ENCODE measurements at regions not wholly inside any gene's neighbourhood (a gene's known extent, or its start where the extent isn't known, plus 50 kb on each side); places are given as distances from the start of the nearest gene placed in this dataset.

DNA sequence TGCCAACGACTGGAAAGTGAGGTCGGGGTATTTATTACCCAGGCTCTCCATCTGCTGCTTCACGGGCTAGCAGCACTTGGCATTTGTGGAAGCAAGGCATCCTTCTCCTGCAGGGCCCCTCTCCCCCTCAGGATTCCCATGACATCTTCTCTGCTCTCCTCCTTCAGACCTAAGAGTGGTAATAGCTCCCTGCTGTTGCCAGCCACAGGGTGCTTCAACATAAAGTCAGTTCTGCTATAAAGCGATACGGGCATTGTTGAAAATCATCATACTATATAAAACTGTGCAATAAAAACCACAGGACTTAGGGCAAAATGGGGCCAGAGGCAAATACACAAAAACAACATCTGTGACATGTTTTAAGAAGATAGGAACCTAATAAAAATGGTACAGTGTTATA lies 391.8 kb upstream of the ADAMTS9 start:
- 76% methylated on average over 5 of the region's 5 CpGs for WGBS
- DNase-seq (ENCODE audit: extremely low spot score): no peak
- Histone ChIP-seq H3K27me3 (no peaks in the 10 kb centered on the region), H3K36me3 (no peaks in the 10 kb centered on the region), H3K27ac (replicated peaks in 1 of 4) (no peak overlapping the region), H3K9me3 (no peaks in the 10 kb centered on the region), H3K4me1 (no peaks in the 10 kb centered on the region), H3K4me3 (no peak overlapping the region)
- intact Hi-C loops (cut with DNase I): no loop called here
- no peak for TF ChIP-seq POLR2A (IDR thresholded peaks at IDR 0.05; ENCODE audit: low read depth)
- no peak for TF ChIP-seq POLR2AphosphoS5 (IDR thresholded peaks at IDR 0.05)
- TF ChIP-seq EP300 (IDR thresholded peaks at IDR 0.05): no peak
- TF ChIP-seq, protein P1, sequence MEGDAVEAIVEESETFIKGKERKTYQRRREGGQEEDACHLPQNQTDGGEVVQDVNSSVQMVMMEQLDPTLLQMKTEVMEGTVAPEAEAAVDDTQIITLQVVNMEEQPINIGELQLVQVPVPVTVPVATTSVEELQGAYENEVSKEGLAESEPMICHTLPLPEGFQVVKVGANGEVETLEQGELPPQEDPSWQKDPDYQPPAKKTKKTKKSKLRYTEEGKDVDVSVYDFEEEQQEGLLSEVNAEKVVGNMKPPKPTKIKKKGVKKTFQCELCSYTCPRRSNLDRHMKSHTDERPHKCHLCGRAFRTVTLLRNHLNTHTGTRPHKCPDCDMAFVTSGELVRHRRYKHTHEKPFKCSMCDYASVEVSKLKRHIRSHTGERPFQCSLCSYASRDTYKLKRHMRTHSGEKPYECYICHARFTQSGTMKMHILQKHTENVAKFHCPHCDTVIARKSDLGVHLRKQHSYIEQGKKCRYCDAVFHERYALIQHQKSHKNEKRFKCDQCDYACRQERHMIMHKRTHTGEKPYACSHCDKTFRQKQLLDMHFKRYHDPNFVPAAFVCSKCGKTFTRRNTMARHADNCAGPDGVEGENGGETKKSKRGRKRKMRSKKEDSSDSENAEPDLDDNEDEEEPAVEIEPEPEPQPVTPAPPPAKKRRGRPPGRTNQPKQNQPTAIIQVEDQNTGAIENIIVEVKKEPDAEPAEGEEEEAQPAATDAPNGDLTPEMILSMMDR (IDR thresholded peaks at IDR 0.05): no peak

DNA sequence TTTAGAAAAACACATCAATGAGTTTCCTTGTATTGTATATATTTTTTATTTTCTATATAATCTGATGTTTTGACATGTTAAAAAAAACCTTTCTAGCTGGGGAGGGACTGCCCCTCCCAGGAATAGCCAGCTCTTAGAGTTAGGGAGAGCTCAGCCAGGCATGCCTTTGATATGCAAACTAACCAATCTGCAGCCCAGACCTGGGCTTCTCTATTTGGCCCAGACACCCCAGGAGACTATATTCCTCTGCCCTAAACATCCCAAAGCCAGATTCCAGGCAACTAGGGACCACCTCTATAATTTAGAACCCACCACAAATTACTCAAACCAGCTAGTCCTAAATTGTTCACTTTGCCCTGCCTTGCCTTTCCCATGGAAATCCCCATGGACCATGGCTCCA lies 390.9 kb upstream of the ADAMTS9 start:
- DNase-seq (ENCODE audit: extremely low spot score): no peak
- TF ChIP-seq POLR2A (IDR thresholded peaks at IDR 0.05; ENCODE audit: low read depth): no peak
- no peak for TF ChIP-seq POLR2AphosphoS5 (IDR thresholded peaks at IDR 0.05)
- TF ChIP-seq, protein P1 (IDR thresholded peaks at IDR 0.05): no peak
- no peak for TF ChIP-seq EP300 (IDR thresholded peaks at IDR 0.05)
- Histone ChIP-seq H3K27ac (replicated peaks in 1 of 4) (no peak overlapping the region), H3K9me3 (no peaks in the 10 kb centered on the region), H3K27me3 (no peaks in the 10 kb centered on the region), H3K4me1 (no peaks in the 10 kb centered on the region), H3K36me3 (no peaks in the 10 kb centered on the region), H3K4me3 (no peak overlapping the region)
- intact Hi-C loops (cut with DNase I): no loop called here

GRCh38 chr3:65077124-65077523 lies 389.3 kb upstream of the ADAMTS9 start:
- intact Hi-C loops (cut with DNase I): no loop called here
- TF ChIP-seq EP300 (IDR thresholded peaks at IDR 0.05): no peak
- no peak for TF ChIP-seq POLR2AphosphoS5 (IDR thresholded peaks at IDR 0.05)
- TF ChIP-seq, protein P1 (IDR thresholded peaks at IDR 0.05): no peak
- no peak for TF ChIP-seq POLR2A (IDR thresholded peaks at IDR 0.05; ENCODE audit: low read depth)

DNA sequence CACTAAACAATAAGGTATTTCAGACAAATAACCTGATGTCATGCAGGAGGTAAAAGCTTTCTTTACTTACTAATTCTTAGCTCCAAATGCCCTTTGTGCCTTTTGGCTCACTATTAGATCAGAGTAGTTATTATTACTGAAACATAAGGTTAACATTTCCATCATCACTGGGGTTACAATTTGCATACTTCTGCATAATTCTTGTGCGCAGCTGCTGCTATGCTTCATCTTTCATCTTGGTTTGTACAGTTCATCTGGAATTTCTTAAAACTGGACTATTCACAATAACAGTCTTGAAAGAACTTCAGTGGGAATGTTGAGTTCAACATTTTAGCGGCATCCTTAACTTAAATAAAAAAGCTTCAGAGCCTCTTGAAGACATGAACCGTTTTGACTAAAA lies 383.2 kb upstream of the ADAMTS9 start:
- no peak overlapping the region for H3K27ac ChIP-seq (replicated peaks in 1 of 4)
- DNase-seq (ENCODE audit: extremely low spot score): no peak
- no peaks in the 10 kb centered on the region for H3K4me1 ChIP-seq
- TF ChIP-seq, protein P1 (IDR thresholded peaks at IDR 0.05): no peak
- no peak for TF ChIP-seq POLR2A (IDR thresholded peaks at IDR 0.05; ENCODE audit: low read depth)
- no peak for TF ChIP-seq EP300 (IDR thresholded peaks at IDR 0.05)
- no peak for TF ChIP-seq POLR2AphosphoS5 (IDR thresholded peaks at IDR 0.05)
- no peaks in the 10 kb centered on the region for H3K36me3 ChIP-seq
- H3K4me3 ChIP-seq: no peak overlapping the region
- intact Hi-C loops (cut with DNase I): no loop called here
- H3K27me3 ChIP-seq: no peaks in the 10 kb centered on the region
- peaks cover 0 to 6% (median 0%) of the 10 kb centered on the region in 4 donors for H3K9me3 ChIP-seq
- WGBS: 58% methylated on average over 3 of the region's 3 CpGs

More at GRCh38 chr3:65077124-65077523, 389.3 kb upstream of the ADAMTS9 start:
- Histone ChIP-seq H3K27me3 (no peaks in the 10 kb centered on the region), H3K36me3 (no peaks in the 10 kb centered on the region), H3K4me1 (no peaks in the 10 kb centered on the region), H3K9me3 (peaks cover 0 to 6% (median 0%) of the 10 kb centered on the region in 4 donors), H3K27ac (replicated peaks in 1 of 4) (no peak overlapping the region), H3K4me3 (no peak overlapping the region)
- 97% methylated on average over 2 of the region's 2 CpGs for WGBS
- no peak for DNase-seq (ENCODE audit: extremely low spot score)

- intact Hi-C loops (cut with DNase I): no loop called here
- no peak overlapping the region for H3K27ac ChIP-seq (replicated peaks in 1 of 4)
- TF ChIP-seq, protein P1 (IDR thresholded peaks at IDR 0.05): no peak
- TF ChIP-seq POLR2AphosphoS5 (IDR thresholded peaks at IDR 0.05) (no peak), POLR2A (IDR thresholded peaks at IDR 0.05; ENCODE audit: low read depth) (no peak), EP300 (IDR thresholded peaks at IDR 0.05) (no peak)
- 83% methylated on average over 2 of the region's 2 CpGs for WGBS
- DNase-seq (ENCODE audit: extremely low spot score): no peak
- no peaks in the 10 kb centered on the region for H3K4me1 ChIP-seq
- H3K27me3 ChIP-seq: no peaks in the 10 kb centered on the region
- no peaks in the 10 kb centered on the region for H3K9me3 ChIP-seq
- no peaks in the 10 kb centered on the region for H3K36me3 ChIP-seq
- H3K4me3 ChIP-seq: no peak overlapping the region
Observed at GRCh38 chr3:65060904-65061303, 373.1 kb upstream of the ADAMTS9 start.
